ENCODE measurements at regions not wholly inside any gene's neighbourhood (a gene's known extent, or its start where the extent isn't known, plus 50 kb on each side); places are given as distances from the start of the nearest gene placed in this dataset.
"Not testable (repeated sequence)": the region's sequence is repeated elsewhere in the genome, so short reads cannot be mapped to it uniquely, and the experiment has no call there.

DNA sequence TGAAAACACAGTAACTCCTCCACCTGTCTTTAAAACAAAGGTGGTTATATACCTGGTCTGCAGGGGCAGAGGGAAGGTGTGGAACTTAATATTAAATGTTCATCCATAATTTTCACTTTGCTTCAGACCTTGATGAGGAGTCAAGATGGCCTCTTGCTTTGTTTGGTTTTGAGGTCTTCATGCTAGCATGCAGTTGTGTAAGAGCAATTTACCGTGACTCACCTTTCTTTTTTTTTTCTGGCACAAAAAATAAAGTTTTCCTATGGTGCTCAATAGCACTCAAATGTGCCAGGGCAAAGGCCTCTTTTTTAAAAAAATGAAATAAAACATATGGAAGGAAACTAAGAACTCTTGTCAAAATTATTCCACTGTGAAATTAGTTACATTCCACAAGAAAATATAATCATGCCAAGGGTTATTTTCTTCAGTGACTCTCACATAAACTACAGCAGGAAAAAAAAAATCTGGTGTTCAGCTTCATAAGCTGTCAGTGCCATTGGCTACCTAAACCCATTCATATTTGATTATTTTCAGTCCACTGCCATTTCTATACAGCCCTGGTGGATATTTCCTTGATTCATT is 128.2 kb downstream of the SLC7A11 start:
- no peaks in the 10 kb centered on the region for H3K27me3 ChIP-seq
- no peak overlapping the region for H3K4me3 ChIP-seq (ENCODE audit: low read depth in 1 of 2, low read length in 1 of 2)
- no peaks in the 10 kb centered on the region for H3K36me3 ChIP-seq
- H3K4me1 ChIP-seq (ENCODE audit: control insufficient read depth in 1 of 2, insufficient read depth in 1 of 2, low read depth in 1 of 2, low read length in 1 of 2): no peaks in the 10 kb centered on the region
- no peak overlapping the region for H3K27ac ChIP-seq
- H3K9me3 ChIP-seq: no peaks in the 10 kb centered on the region
- TF ChIP-seq, protein P1, sequence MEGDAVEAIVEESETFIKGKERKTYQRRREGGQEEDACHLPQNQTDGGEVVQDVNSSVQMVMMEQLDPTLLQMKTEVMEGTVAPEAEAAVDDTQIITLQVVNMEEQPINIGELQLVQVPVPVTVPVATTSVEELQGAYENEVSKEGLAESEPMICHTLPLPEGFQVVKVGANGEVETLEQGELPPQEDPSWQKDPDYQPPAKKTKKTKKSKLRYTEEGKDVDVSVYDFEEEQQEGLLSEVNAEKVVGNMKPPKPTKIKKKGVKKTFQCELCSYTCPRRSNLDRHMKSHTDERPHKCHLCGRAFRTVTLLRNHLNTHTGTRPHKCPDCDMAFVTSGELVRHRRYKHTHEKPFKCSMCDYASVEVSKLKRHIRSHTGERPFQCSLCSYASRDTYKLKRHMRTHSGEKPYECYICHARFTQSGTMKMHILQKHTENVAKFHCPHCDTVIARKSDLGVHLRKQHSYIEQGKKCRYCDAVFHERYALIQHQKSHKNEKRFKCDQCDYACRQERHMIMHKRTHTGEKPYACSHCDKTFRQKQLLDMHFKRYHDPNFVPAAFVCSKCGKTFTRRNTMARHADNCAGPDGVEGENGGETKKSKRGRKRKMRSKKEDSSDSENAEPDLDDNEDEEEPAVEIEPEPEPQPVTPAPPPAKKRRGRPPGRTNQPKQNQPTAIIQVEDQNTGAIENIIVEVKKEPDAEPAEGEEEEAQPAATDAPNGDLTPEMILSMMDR (IDR thresholded peaks at IDR 0.05): no peak

DNA sequence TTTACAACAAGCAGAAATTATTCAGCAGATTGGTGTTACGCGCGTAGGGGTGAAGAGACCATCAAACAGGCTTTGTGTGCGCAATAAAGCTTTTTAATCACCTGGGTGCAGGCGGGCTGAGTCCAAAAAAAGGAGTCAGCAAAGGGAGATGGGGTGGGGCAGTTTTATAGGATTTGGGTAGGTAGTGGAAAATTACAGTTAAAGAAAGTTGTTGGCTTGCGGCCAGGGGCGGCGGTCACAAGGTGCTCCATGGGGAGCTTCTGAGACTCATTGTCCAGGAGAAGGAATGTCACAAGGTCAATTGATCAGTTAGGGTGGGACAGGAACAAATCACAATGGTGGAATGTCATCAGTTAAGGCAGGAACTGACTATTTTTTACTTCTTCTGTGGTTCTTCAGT is 129.3 kb downstream of the SLC7A11 start:
- not testable (repeated sequence) for H3K27me3 ChIP-seq; H3K27ac ChIP-seq; H3K9me3 ChIP-seq; H3K36me3 ChIP-seq; H3K4me1 ChIP-seq (ENCODE audit: control insufficient read depth in 1 of 2, insufficient read depth in 1 of 2, low read depth in 1 of 2, low read length in 1 of 2); H3K4me3 ChIP-seq (ENCODE audit: low read depth in 1 of 2, low read length in 1 of 2)

DNA sequence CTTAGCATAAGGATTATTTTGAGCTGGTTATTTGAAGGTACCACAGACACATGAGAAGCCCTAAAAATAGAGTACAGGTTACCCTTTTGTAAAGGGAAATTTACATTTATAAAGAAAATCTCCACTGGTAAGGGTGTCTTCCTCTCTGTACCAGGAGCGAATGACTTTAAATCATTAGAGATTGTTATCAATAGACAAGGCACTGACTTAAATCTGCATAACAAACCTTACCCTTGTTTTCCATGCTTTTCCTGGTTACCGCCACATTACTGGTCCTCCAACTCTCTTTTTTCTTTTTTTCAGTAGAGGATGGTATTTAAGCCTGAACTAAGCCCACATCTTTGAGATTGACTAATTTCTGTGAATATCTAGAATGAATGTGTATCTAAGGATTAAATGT is 129.8 kb downstream of the SLC7A11 start:
- TF ChIP-seq, protein P1 (IDR thresholded peaks at IDR 0.05): no peak
- no peak overlapping the region for H3K4me3 ChIP-seq (ENCODE audit: low read depth in 1 of 2, low read length in 1 of 2)
- no peaks in the 10 kb centered on the region for H3K27me3 ChIP-seq
- H3K9me3 ChIP-seq: no peaks in the 10 kb centered on the region
- H3K36me3 ChIP-seq: no peaks in the 10 kb centered on the region
- H3K4me1 ChIP-seq (ENCODE audit: control insufficient read depth in 1 of 2, insufficient read depth in 1 of 2, low read depth in 1 of 2, low read length in 1 of 2): no peaks in the 10 kb centered on the region
- H3K27ac ChIP-seq: no peak overlapping the region

DNA sequence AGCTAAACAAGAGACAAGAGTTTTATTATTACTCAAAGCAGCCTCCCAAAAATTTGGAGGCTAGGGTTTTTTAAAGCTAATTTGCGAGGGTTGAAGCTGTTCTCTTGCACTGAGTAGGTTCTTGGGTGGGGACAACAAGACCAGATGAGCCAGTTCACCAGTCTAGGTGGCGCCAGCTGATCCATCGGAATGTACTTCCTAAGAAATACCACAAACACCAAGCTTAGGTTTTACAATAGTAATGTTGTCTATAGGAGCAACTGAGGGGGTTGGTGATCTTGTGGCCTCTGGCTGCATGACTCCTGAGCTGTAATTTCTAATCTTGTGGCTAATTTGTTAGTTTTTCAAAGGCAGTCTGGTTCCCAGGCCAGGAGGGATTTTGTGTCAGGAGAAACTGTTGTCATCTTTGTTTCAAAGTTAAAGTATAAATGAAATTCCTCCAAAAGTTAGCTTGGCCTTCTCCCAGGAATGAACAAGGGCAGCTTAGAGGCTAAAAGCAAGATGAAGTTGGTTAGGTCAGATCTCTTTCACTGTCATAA is 130.6 kb downstream of the SLC7A11 start:
- TF ChIP-seq, protein P1 (IDR thresholded peaks at IDR 0.05): no peak
- Histone ChIP-seq H3K4me1 (ENCODE audit: control insufficient read depth in 1 of 2, insufficient read depth in 1 of 2, low read depth in 1 of 2, low read length in 1 of 2) (no peaks in the 10 kb centered on the region), H3K27ac (no peak overlapping the region)

DNA sequence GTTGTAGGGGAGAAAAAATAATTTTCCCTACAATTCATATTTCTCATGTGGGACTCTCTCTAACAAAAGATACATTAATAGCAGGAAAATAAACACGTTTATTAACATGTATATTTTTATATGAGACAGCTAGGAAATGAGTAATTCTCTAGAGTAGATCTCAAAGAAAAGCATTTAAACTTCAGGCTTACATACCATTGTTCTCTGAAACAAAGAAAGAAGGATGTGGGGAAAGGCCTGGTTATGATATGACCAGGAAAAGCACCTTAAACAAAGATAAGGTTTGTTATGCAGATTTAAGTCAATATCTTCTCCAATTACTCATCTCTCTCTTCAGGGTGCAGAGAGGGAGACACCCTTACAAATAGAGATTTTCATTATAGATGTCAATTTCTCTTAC is 131.3 kb downstream of the SLC7A11 start:
- no peak overlapping the region for H3K27ac ChIP-seq
- no peaks in the 10 kb centered on the region for H3K36me3 ChIP-seq
- H3K27me3 ChIP-seq: no peaks in the 10 kb centered on the region
- H3K4me3 ChIP-seq (ENCODE audit: low read depth in 1 of 2, low read length in 1 of 2): no peak overlapping the region
- TF ChIP-seq, protein P1 (IDR thresholded peaks at IDR 0.05): no peak
- no peaks in the 10 kb centered on the region for H3K9me3 ChIP-seq
- no peaks in the 10 kb centered on the region for H3K4me1 ChIP-seq (ENCODE audit: control insufficient read depth in 1 of 2, insufficient read depth in 1 of 2, low read depth in 1 of 2, low read length in 1 of 2)

More for the DNA sequence above, 130.6 kb downstream of the SLC7A11 start:
- Histone ChIP-seq H3K27me3 (no peaks in the 10 kb centered on the region), H3K36me3 (no peaks in the 10 kb centered on the region), H3K9me3 (no peaks in the 10 kb centered on the region), H3K4me3 (ENCODE audit: low read depth in 1 of 2, low read length in 1 of 2) (no peak overlapping the region)

DNA sequence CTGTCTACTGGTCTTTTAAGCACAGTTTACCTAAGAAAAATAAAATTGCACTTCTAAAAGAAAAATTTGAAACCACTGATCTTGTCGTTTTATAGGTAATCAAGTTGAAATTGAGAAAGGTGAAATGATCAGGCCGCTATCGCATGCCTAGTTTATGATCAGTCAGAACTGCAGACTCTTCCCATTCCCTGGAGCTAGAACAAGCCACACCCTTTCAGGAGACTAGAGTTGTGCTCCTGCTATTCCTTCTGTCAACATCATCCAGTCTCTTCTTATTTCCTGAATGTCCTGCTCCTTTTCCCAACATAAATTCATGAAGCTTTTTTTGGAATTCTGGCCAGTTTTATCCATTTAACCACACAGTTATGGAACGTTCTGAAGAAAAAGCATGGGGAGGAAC is 135.1 kb downstream of the SLC7A11 start:
- Histone ChIP-seq H3K27me3 (peaks cover 10% of the 10 kb centered on the region), H3K27ac (no peak overlapping the region), H3K36me3 (no peaks in the 10 kb centered on the region), H3K4me1 (ENCODE audit: control insufficient read depth in 1 of 2, insufficient read depth in 1 of 2, low read depth in 1 of 2, low read length in 1 of 2) (no peaks in the 10 kb centered on the region), H3K9me3 (no peaks in the 10 kb centered on the region), H3K4me3 (ENCODE audit: low read depth in 1 of 2, low read length in 1 of 2) (no peak overlapping the region)
- TF ChIP-seq, protein P1 (IDR thresholded peaks at IDR 0.05): no peak

Measured in neutrophil (primary cell).